Karpas-422 (cell line): ENCODE measurements at regions not wholly inside any gene's neighbourhood (a gene's known extent, or its start where the extent isn't known, plus 50 kb on each side); places are given as distances from the start of the nearest gene placed in this dataset.

ENCODE experiments used
- DNase-seq: peaks from one replicate; pipeline ENCODE4 v3.0.0-alpha.2; 2015
- H2AFZ ChIP-seq: fragments of 200-600 bp; sonication (generic); 2 replicates; pipeline ENCODE4 v1.6.1; 2014; ENCODE audit warnings: antibody characterized with exemption, low read length, mixed read lengths
- H3K27ac ChIP-seq: fragments of 200-600 bp; sonication (generic); 2 replicates; pipeline ENCODE4 v1.5.1; 2014; ENCODE audit warnings: mild to moderate bottlenecking, low read length, moderate library complexity
- H3K27me3 ChIP-seq: fragments of 200-600 bp; sonication (generic); 2 replicates; pipeline ENCODE4 v1.6.1; 2014; ENCODE audit warnings: low read length, mixed read lengths
- H3K36me3 ChIP-seq: fragments of 200-600 bp; sonication (generic); 2 replicates; pipeline ENCODE4 v1.6.1; 2014; ENCODE audit warnings: low read length, mixed read lengths; ENCODE audit not compliant: insufficient read depth
- H3K4me1 ChIP-seq: fragments of 200-600 bp; sonication (generic); 2 replicates; pipeline ENCODE4 v1.6.1; 2014; ENCODE audit warnings: mild to moderate bottlenecking, low read length, mixed read lengths
- H3K4me2 ChIP-seq: fragments of 200-600 bp; sonication (generic); 2 replicates; pipeline ENCODE4 v1.6.1; 2014; ENCODE audit warnings: low read length, low read depth, mild to moderate bottlenecking; ENCODE audit not compliant: poor library complexity, severe bottlenecking
- H3K4me3 ChIP-seq: fragments of 200-600 bp; sonication (generic); 2 replicates; pipeline ENCODE4 v1.5.1; 2014; ENCODE audit warnings: mild to moderate bottlenecking, antibody characterized with exemption, low read length, mixed read lengths
- H3K79me2 ChIP-seq: fragments of 200-600 bp; sonication (generic); 2 replicates; pipeline ENCODE4 v1.6.1; 2014; ENCODE audit warnings: mild to moderate bottlenecking, low read length, mixed read lengths
- H3K9ac ChIP-seq: fragments of 200-600 bp; sonication (generic); 2 replicates; pipeline ENCODE4 v1.6.0; 2014; ENCODE audit warnings: low read length
- H3K9me2 ChIP-seq: fragments of 200-600 bp; sonication (generic), shearing (Covaris generic); replicated peaks from 2 replicates; pipeline ENCODE4 v1.6.0; 2014; ENCODE audit warnings: mild to moderate bottlenecking, low read length, moderate library complexity; ENCODE audit not compliant: insufficient read depth
- H3K9me3 ChIP-seq: fragments of 300-700, 200-600 bp; sonication (generic); 2 replicates; pipeline ENCODE4 v1.6.1; 2014; ENCODE audit warnings: low read length, mixed read lengths
- H4K20me1 ChIP-seq: fragments of 200-600 bp; sonication (generic); 2 replicates; pipeline ENCODE4 v1.6.1; 2014; ENCODE audit warnings: mild to moderate bottlenecking, antibody characterized with exemption, low read length, low read depth; ENCODE audit not compliant: insufficient read depth

DNA sequence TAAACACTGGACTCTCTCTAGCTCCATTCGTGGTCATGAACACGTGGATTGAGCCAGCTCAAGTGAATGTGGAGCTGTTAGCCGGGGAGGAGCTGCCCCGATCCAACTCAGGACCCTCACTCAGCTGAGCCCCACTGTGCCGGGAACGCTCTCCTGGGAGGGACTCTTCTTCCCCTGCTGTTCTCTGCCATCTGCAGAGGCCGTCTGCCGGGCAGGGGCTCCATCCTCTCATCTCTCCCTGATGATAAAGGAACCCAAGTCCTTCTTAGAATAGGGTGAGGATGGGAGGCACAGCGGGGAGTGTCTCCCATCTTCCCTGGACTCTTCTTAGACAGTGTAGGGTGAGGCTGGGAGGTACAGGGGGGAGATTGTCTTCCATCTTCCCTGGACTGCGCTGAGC, 120.5 kb upstream of the IRX4 start:
- Histone ChIP-seq H3K9me2 (no peaks in the 10 kb centered on the region), H4K20me1 (0 out of 2 replicates have a peak, but pooled peaks cover 4% of the 10 kb centered on the region), H3K27me3 (no peaks in the 10 kb centered on the region), H3K27ac (no peak overlapping the region), H3K4me3 (no peak overlapping the region), H3K9ac (no peak overlapping the region), H3K4me1 (no peaks in the 10 kb centered on the region), H3K79me2 (no peaks in the 10 kb centered on the region), H3K9me3 (no peaks in the 10 kb centered on the region), H3K36me3 (no peaks in the 10 kb centered on the region), H3K4me2 (no peak overlapping the region), H2AFZ (no peak overlapping the region)
- peak; percentile 9 for DNase-seq

DNA sequence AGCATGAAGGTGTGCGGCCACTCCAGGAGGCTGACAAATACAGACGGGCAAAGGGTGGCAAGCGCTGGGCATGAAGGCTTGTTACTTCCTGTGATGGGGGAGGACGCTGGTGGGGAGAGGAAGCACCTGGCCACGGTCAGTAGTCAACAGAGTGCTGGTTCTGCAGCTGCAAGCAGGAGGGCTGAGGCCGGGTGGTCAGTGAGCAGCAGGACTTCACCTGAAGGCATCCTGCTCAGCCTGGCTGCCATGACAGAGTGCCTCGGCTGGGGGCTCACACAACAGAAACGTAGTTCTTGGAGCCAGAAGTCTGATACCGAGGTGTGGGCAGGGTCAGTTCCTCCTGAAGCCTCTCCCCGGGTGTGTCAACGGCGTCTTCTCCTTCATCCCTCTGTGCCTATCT, 118.6 kb upstream of the IRX4 start:
- H4K20me1 ChIP-seq = 0 out of 2 replicates have a peak, but pooled peaks cover 4% of the 10 kb centered on the region
- no peak for DNase-seq
- no peak overlapping the region for H3K4me3 ChIP-seq
- H3K27me3 ChIP-seq = no peaks in the 10 kb centered on the region
- H3K27ac ChIP-seq = no peak overlapping the region
- no peaks in the 10 kb centered on the region for H3K36me3 ChIP-seq
- no peaks in the 10 kb centered on the region for H3K79me2 ChIP-seq
- no peak overlapping the region for H2AFZ ChIP-seq
- H3K9me2 ChIP-seq = no peaks in the 10 kb centered on the region
- no peak overlapping the region for H3K9ac ChIP-seq
- H3K9me3 ChIP-seq = no peaks in the 10 kb centered on the region
- no peak overlapping the region for H3K4me2 ChIP-seq
- H3K4me1 ChIP-seq = no peaks in the 10 kb centered on the region

DNA sequence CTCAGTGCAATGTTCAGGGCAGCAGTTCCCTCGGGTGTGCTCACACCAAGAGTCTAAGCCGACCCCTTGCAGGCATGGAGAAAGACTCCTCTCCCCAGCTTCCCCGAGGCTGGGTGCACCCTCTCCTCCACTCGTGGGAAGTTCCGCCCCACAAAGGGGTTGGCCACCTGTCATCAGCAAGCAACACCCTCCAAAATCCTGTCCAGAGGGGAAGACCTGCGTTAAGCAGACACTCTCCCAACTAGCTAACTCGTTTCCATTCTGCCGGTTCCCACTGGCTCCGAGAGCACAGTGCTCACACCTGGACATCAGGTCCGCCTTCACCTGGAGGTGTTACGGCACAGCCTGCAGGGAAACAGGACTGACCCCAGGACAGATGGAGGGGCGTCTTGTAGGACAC, 117.9 kb upstream of the IRX4 start:
- no peak overlapping the region for H3K4me3 ChIP-seq
- no peaks in the 10 kb centered on the region for H3K79me2 ChIP-seq
- H3K9me3 ChIP-seq = no peaks in the 10 kb centered on the region
- DNase-seq = no peak
- no peaks in the 10 kb centered on the region for H3K36me3 ChIP-seq
- H3K9ac ChIP-seq = no peak overlapping the region
- no peaks in the 10 kb centered on the region for H3K9me2 ChIP-seq
- H3K4me1 ChIP-seq = no peaks in the 10 kb centered on the region
- no peaks in the 10 kb centered on the region for H3K27me3 ChIP-seq
- H2AFZ ChIP-seq = no peak overlapping the region
- no peak overlapping the region for H3K4me2 ChIP-seq
- H4K20me1 ChIP-seq = 0 out of 2 replicates have a peak, but pooled peaks cover 4% of the 10 kb centered on the region
- H3K27ac ChIP-seq = no peak overlapping the region

DNA sequence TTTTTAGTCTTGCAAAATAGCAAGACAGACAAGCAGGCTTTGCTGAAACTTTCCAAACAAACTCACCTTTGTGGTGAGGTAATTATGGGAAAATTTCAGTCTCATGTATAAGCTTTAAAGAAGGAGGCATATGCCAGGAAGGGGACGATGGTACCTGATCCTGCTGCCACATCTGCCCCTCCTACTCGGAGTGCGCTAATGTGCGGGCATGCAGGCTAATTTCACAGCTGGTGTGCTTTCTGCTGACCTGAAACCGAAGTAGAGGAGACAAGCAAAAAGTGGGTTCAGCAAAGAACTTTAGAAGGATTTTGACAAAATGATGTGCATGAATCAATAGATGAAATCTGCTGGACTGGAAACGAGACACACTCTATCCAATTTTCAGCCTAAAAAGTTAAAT, 117.1 kb upstream of the IRX4 start:
- H3K27ac ChIP-seq = no peak overlapping the region
- no peaks in the 10 kb centered on the region for H3K79me2 ChIP-seq
- H3K4me2 ChIP-seq = no peak overlapping the region
- H3K4me3 ChIP-seq = no peak overlapping the region
- H4K20me1 ChIP-seq = 0 out of 2 replicates have a peak, but pooled peaks cover 4% of the 10 kb centered on the region
- no peaks in the 10 kb centered on the region for H3K9me3 ChIP-seq
- no peak overlapping the region for H2AFZ ChIP-seq
- no peaks in the 10 kb centered on the region for H3K27me3 ChIP-seq
- DNase-seq = no peak
- H3K4me1 ChIP-seq = no peaks in the 10 kb centered on the region
- no peaks in the 10 kb centered on the region for H3K36me3 ChIP-seq
- no peaks in the 10 kb centered on the region for H3K9me2 ChIP-seq
- no peak overlapping the region for H3K9ac ChIP-seq

DNA sequence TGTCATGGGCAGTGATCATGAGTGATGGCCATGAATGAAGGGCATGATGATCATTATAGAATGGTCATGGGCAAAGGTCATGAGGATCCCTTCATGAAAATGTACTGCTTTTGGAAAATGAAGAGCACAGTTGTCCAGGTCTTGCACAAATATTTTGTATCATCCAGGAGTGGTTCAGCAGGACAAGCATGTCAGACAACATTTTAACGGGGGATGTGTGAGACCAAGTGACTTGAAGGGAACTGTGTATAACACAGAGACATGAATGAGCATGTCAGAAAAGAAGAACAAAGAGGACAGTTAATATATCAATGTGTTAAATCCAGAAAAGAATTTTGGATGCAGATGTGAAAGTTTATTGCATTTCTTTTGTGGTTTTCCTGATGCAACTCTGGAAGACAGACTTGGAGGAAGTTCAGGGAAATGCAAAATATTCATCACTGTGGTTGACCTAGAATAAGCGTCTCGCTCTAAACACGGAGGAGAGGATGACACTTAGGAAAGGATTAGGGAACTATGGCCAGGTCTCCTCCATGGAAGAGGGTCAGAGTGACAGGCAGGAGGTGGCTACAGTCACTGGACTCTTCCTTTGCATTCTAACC, 116.1 kb upstream of the IRX4 start:
- no peaks in the 10 kb centered on the region for H3K4me1 ChIP-seq
- no peaks in the 10 kb centered on the region for H3K79me2 ChIP-seq
- no peak overlapping the region for H2AFZ ChIP-seq
- 0 out of 2 replicates have a peak, but pooled peaks cover 3% of the 10 kb centered on the region for H4K20me1 ChIP-seq
- H3K27me3 ChIP-seq = no peaks in the 10 kb centered on the region
- H3K9me2 ChIP-seq = no peaks in the 10 kb centered on the region
- no peak overlapping the region for H3K4me2 ChIP-seq
- no peaks in the 10 kb centered on the region; the same call in 1 of the 2 replicates for H3K9me3 ChIP-seq
- no peak overlapping the region for H3K4me3 ChIP-seq
- no peaks in the 10 kb centered on the region for H3K36me3 ChIP-seq
- H3K27ac ChIP-seq = no peak overlapping the region
- no peak overlapping the region for H3K9ac ChIP-seq
- peak; percentile 20 for DNase-seq

DNA sequence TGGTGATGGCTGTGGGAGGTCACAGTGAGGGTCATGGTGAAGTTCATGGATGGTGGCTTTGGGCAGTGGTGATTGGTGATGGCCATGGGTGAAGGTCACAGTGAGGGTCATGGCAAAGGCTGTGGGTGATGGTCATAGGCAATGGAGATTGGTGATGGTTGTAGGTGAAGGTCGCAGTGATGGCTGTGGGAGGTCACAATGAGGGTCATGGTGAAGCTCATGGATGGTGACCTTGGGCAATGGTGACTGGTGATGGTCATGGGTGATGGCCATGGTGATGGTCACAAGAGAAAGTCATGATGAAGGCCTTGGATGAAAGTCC, 115.6 kb upstream of the IRX4 start:
- H3K4me2 ChIP-seq = no peak overlapping the region
- no peaks in the 10 kb centered on the region for H3K79me2 ChIP-seq
- H3K4me3 ChIP-seq = no peak overlapping the region
- H3K27me3 ChIP-seq = no peaks in the 10 kb centered on the region
- no peaks in the 10 kb centered on the region for H3K9me2 ChIP-seq
- H3K9me3 ChIP-seq = no peaks in the 10 kb centered on the region; the same call in 1 of the 2 replicates
- no peak overlapping the region for H3K9ac ChIP-seq
- DNase-seq = no peak
- H4K20me1 ChIP-seq = no peaks in the 10 kb centered on the region
- no peak overlapping the region for H3K27ac ChIP-seq
- H3K36me3 ChIP-seq = no peaks in the 10 kb centered on the region
- H2AFZ ChIP-seq = no peak overlapping the region
- H3K4me1 ChIP-seq = no peaks in the 10 kb centered on the region

DNA sequence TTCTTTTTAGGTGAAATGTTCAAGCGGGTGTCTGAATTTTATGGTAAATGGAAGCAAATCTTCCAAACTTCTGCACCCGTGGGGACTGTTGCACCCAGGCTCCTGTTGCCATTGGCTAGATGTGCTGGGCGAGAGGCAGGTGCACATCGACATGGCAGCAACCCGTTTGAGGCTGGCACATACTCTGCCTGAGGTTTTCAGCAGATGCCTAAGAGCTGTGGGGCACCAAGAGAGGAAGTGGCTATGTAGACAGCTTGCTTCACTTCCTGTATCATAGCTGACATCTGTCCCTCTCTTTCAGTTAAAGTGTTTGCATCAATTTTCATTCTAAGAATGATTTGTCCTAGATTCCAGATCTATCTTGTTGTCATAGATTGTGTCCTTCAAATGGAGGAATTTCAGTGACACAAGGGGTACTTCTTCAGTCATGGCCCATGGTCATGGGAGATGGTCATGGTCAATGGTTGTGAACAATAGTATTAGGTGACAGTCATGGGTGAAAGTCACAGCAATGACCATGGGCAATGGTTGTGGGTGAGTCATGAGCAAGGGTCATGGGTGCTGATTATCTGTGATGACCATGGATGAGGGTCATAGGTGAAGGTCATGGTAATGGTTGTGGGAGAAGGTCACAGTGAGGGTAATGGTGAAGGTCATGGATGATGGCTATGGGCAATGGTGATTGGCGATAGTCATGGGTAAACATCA, 115.1 kb upstream of the IRX4 start:
- Histone ChIP-seq H3K9me2 (no peaks in the 10 kb centered on the region), H4K20me1 (no peaks in the 10 kb centered on the region), H3K79me2 (no peaks in the 10 kb centered on the region), H3K4me1 (no peaks in the 10 kb centered on the region), H3K27ac (no peak overlapping the region), H3K4me3 (no peak overlapping the region), H3K9ac (no peak overlapping the region), H3K4me2 (no peak overlapping the region), H2AFZ (no peak overlapping the region), H3K9me3 (no peaks in the 10 kb centered on the region; the same call in 1 of the 2 replicates), H3K36me3 (no peaks in the 10 kb centered on the region), H3K27me3 (no peaks in the 10 kb centered on the region)
- DNase-seq = no peak

DNA sequence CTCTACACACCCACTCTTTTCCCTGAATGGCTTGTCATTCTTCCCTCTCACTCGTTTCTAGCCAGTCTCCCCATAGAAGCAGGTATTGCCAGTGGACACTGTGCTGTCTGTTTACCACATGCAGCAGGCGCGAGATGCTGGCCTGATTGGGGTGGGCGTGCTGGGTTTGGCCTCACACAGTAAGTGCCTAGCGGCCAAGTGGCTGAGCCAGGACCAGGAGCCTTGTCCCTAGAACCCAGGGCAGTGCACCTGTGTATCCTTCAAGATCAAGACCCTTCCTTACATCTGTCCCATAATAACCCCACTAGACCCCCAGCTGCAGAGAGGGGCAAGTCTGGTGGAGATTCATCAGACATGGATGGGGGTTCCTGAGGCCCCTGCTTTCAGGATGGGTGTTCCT, 112.8 kb upstream of the IRX4 start:
- no peaks in the 10 kb centered on the region for H4K20me1 ChIP-seq
- no peak overlapping the region for H3K9ac ChIP-seq
- H3K9me2 ChIP-seq = no peaks in the 10 kb centered on the region
- no peak overlapping the region for H3K4me2 ChIP-seq
- no peaks in the 10 kb centered on the region for H3K27me3 ChIP-seq
- H3K27ac ChIP-seq = no peak overlapping the region
- H3K4me1 ChIP-seq = no peaks in the 10 kb centered on the region
- no peak overlapping the region for H2AFZ ChIP-seq
- DNase-seq = no peak
- H3K79me2 ChIP-seq = no peaks in the 10 kb centered on the region
- H3K36me3 ChIP-seq = no peaks in the 10 kb centered on the region
- H3K4me3 ChIP-seq = no peak overlapping the region
- no peaks in the 10 kb centered on the region; the same call in 1 of the 2 replicates for H3K9me3 ChIP-seq
